Renal pelvis (tissue), 1 donor: ENCODE measurements at regions not wholly inside any gene's neighbourhood (a gene's known extent, or its start where the extent isn't known, plus 50 kb on each side); places are given as distances from the start of the nearest gene placed in this dataset.

ENCODE experiments used
- DNase-seq: peaks from one replicate; pipeline ENCODE4 v3.0.0-alpha.2; 2013

- no peak for DNase-seq
Observed at GRCh38 chr1:188050250-188050649, 1221.5 kb downstream of the PLA2G4A start.

- DNase-seq = no peak
Observed at GRCh38 chr1:188056011-188056410, 1227.3 kb downstream of the PLA2G4A start.

- no peak for DNase-seq
Observed at GRCh38 chr1:188058801-188059200, 1230.1 kb downstream of the PLA2G4A start.

GRCh38 chr1:188061881-188062280, 1233.1 kb downstream of the PLA2G4A start:
- no peak for DNase-seq

- DNase-seq = no peak
Observed at GRCh38 chr1:188062456-188062855, 1233.7 kb downstream of the PLA2G4A start.

- DNase-seq = no peak
Observed at GRCh38 chr1:188065917-188066316, 1237.2 kb downstream of the PLA2G4A start.

- no peak for DNase-seq
Observed at GRCh38 chr1:188070848-188071247, 1242.1 kb downstream of the PLA2G4A start.

- no peak for DNase-seq
Observed at GRCh38 chr1:188089015-188089414, 1260.3 kb downstream of the PLA2G4A start.

- peak; percentile 1 for DNase-seq
Observed at GRCh38 chr1:188089461-188089860, 1260.7 kb downstream of the PLA2G4A start.

- DNase-seq = no peak
Observed at GRCh38 chr1:188096521-188096920, 1267.8 kb downstream of the PLA2G4A start.

- DNase-seq = no peak
Observed at GRCh38 chr1:188117436-188117835, 1288.7 kb downstream of the PLA2G4A start.

GRCh38 chr1:188122646-188123045, 1293.9 kb downstream of the PLA2G4A start:
- no peak for DNase-seq

GRCh38 chr1:188127507-188127906, 1298.8 kb downstream of the PLA2G4A start:
- DNase-seq = no peak

- DNase-seq = no peak
Observed at GRCh38 chr1:188128761-188129160, 1300.0 kb downstream of the PLA2G4A start.

GRCh38 chr1:188129856-188130838, 1301.4 kb downstream of the PLA2G4A start:
- DNase-seq = no peak

GRCh38 chr1:188137221-188137620, 1308.5 kb downstream of the PLA2G4A start:
- no peak for DNase-seq

- DNase-seq = no peak
Observed at GRCh38 chr1:188140958-188141357, 1312.2 kb downstream of the PLA2G4A start.

GRCh38 chr1:188154196-188154595, 1325.4 kb downstream of the PLA2G4A start:
- no peak for DNase-seq

GRCh38 chr1:188154761-188155160, 1326.0 kb downstream of the PLA2G4A start:
- DNase-seq = no peak

- no peak for DNase-seq
Observed at GRCh38 chr1:188155261-188155660, 1326.5 kb downstream of the PLA2G4A start.

GRCh38 chr1:188164459-188164858, 1335.7 kb downstream of the PLA2G4A start:
- no peak for DNase-seq

GRCh38 chr1:188166654-188167053, 1337.9 kb downstream of the PLA2G4A start:
- no peak for DNase-seq

GRCh38 chr1:188169971-188170370, 1341.2 kb downstream of the PLA2G4A start:
- DNase-seq = no peak

GRCh38 chr1:188170411-188170810, 1341.7 kb downstream of the PLA2G4A start:
- no peak for DNase-seq
